ENCODE measurements at regions not wholly inside any gene's neighbourhood (a gene's known extent, or its start where the extent isn't known, plus 50 kb on each side); places are given as distances from the start of the nearest gene placed in this dataset.

GRCh38 chr5:29239606-29240005 is 1953.9 kb upstream of the CDH6 start:
- H3K9me3 ChIP-seq (ENCODE audit: control insufficient read depth, insufficient read depth, low read length), result no peaks in the 10 kb centered on the region
- no CpG with 5 or more reads among the region's 4 CpGs for WGBS (ENCODE audit: insufficient coverage)
- no peak overlapping the region for H3K27ac ChIP-seq (ENCODE audit: low read depth, low read length)
- no peaks in the 10 kb centered on the region for H3K27me3 ChIP-seq (ENCODE audit: control insufficient read depth, insufficient read depth, low read length)
- no peaks in the 10 kb centered on the region for H3K36me3 ChIP-seq (ENCODE audit: control insufficient read depth, insufficient read depth, low read length)
- H3K4me3 ChIP-seq (ENCODE audit: low read depth, low read length), result no peak overlapping the region
- DNase-seq (ENCODE audit: low read depth in 4 of 6, low spot score in 6 of 6), result no peak
- no peaks in the 10 kb centered on the region for H3K4me1 ChIP-seq (ENCODE audit: control insufficient read depth, insufficient read depth, low read length)

- Histone ChIP-seq H3K27ac (ENCODE audit: low read depth, low read length) (no peak overlapping the region), H3K4me3 (ENCODE audit: low read depth, low read length) (no peak overlapping the region), H3K4me1 (ENCODE audit: control insufficient read depth, insufficient read depth, low read length) (no peaks in the 10 kb centered on the region), H3K27me3 (ENCODE audit: control insufficient read depth, insufficient read depth, low read length) (no peaks in the 10 kb centered on the region), H3K9me3 (ENCODE audit: control insufficient read depth, insufficient read depth, low read length) (no peaks in the 10 kb centered on the region), H3K36me3 (ENCODE audit: control insufficient read depth, insufficient read depth, low read length) (no peaks in the 10 kb centered on the region)
- DNase-seq (ENCODE audit: low read depth in 4 of 6, low spot score in 6 of 6), result no peak
- WGBS (ENCODE audit: insufficient coverage), result no CpG with 5 or more reads among the region's 1 CpG
Observed at GRCh38 chr5:29238115-29238514, 1955.4 kb upstream of the CDH6 start.

- no CpG with 5 or more reads among the region's 1 CpG for WGBS (ENCODE audit: insufficient coverage)
- Histone ChIP-seq H3K27ac (ENCODE audit: low read depth, low read length) (no peak overlapping the region), H3K9me3 (ENCODE audit: control insufficient read depth, insufficient read depth, low read length) (no peaks in the 10 kb centered on the region), H3K4me3 (ENCODE audit: low read depth, low read length) (no peak overlapping the region), H3K27me3 (ENCODE audit: control insufficient read depth, insufficient read depth, low read length) (no peaks in the 10 kb centered on the region), H3K36me3 (ENCODE audit: control insufficient read depth, insufficient read depth, low read length) (no peaks in the 10 kb centered on the region), H3K4me1 (ENCODE audit: control insufficient read depth, insufficient read depth, low read length) (no peaks in the 10 kb centered on the region)
- DNase-seq (ENCODE audit: low read depth in 4 of 6, low spot score in 6 of 6), result no peak
Observed at GRCh38 chr5:29231154-29231553, 1962.3 kb upstream of the CDH6 start.

- no CpG with 5 or more reads among the region's 3 CpGs for WGBS (ENCODE audit: insufficient coverage)
- peak in 1 of 6 donors; percentile 61 for DNase-seq (ENCODE audit: low read depth in 4 of 6, low spot score in 6 of 6)
- no peaks in the 10 kb centered on the region for H3K27me3 ChIP-seq (ENCODE audit: control insufficient read depth, insufficient read depth, low read length)
- no peaks in the 10 kb centered on the region for H3K9me3 ChIP-seq (ENCODE audit: control insufficient read depth, insufficient read depth, low read length)
- no peaks in the 10 kb centered on the region for H3K4me1 ChIP-seq (ENCODE audit: control insufficient read depth, insufficient read depth, low read length)
- H3K4me3 ChIP-seq (ENCODE audit: low read depth, low read length), result no peak overlapping the region
- H3K27ac ChIP-seq (ENCODE audit: low read depth, low read length), result no peak overlapping the region
- H3K36me3 ChIP-seq (ENCODE audit: control insufficient read depth, insufficient read depth, low read length), result no peaks in the 10 kb centered on the region
Observed at GRCh38 chr5:29230591-29230990, 1962.9 kb upstream of the CDH6 start.

DNA sequence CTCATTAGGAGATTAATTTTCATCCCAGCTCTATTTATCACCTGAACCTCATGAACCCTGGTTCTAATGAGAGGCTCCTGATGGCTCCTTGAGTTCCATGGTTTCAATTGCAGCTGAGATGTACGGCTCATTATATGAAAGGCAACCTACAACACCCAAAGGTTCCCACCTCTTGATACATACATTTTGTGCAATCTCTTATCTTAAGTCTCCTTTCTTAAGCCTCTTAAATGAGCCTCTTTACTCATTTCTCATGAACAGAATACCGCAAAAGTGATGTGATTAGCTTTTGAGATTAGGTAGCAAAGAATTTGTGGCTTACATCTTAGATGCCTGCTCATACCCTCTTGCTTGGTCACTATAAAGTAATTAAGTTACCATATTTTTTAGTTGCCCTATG is 1964.0 kb upstream of the CDH6 start:
- Histone ChIP-seq H3K27me3 (ENCODE audit: control insufficient read depth, insufficient read depth, low read length) (no peaks in the 10 kb centered on the region), H3K9me3 (ENCODE audit: control insufficient read depth, insufficient read depth, low read length) (no peaks in the 10 kb centered on the region), H3K27ac (ENCODE audit: low read depth, low read length) (no peak overlapping the region), H3K36me3 (ENCODE audit: control insufficient read depth, insufficient read depth, low read length) (no peaks in the 10 kb centered on the region), H3K4me3 (ENCODE audit: low read depth, low read length) (no peak overlapping the region), H3K4me1 (ENCODE audit: control insufficient read depth, insufficient read depth, low read length) (no peaks in the 10 kb centered on the region)
- WGBS (ENCODE audit: insufficient coverage), result 100% methylated on average over 1 of the region's 2 CpGs
- DNase-seq (ENCODE audit: low read depth in 4 of 6, low spot score in 6 of 6), result no peak

DNA sequence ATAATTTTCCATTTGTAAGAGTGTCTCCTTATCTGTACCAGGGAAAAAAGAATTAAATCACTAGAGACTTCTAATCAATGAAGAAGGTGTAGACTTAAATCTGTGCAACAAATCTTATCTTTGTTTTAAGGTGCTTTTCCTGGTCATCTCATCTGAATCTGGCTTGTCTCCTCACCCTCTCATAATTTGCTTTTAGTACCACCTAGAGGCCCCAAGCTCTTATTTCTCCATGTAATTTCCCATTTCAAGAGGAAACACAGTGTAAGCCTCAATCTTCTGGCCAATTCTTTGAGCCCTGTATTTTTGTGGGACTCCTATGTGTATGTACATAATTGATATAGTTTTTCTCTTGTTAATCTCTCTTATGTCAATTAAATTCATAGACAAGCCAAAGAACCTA is 1975.3 kb upstream of the CDH6 start:
- no peaks in the 10 kb centered on the region for H3K9me3 ChIP-seq (ENCODE audit: control insufficient read depth, insufficient read depth, low read length)
- H3K27ac ChIP-seq (ENCODE audit: low read depth, low read length), result no peak overlapping the region
- no peaks in the 10 kb centered on the region for H3K4me1 ChIP-seq (ENCODE audit: control insufficient read depth, insufficient read depth, low read length)
- no peaks in the 10 kb centered on the region for H3K36me3 ChIP-seq (ENCODE audit: control insufficient read depth, insufficient read depth, low read length)
- no peak for DNase-seq (ENCODE audit: low read depth in 4 of 6, low spot score in 6 of 6)
- H3K27me3 ChIP-seq (ENCODE audit: control insufficient read depth, insufficient read depth, low read length), result no peaks in the 10 kb centered on the region
- no peak overlapping the region for H3K4me3 ChIP-seq (ENCODE audit: low read depth, low read length)

DNA sequence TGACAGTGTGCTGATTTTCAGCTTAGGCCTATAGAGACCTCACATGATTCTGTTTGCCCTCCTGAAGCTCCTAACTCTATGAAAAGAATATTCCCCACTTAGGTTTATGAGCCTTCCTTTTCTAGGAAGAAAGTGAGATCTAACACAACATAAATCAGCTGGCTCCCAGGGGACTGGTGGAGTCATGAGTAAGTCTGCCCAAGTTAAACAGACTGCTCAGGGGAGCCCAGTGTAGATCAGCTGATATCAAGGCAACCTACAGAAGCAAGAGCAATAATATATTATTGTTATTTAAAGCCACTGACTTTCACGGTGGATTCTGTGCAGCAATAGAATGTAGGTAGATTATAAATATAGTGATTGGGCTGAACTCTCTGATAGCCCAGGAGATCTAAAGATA is 1978.6 kb upstream of the CDH6 start:
- no peak for DNase-seq (ENCODE audit: low read depth in 4 of 6, low spot score in 6 of 6)
- Histone ChIP-seq H3K27ac (ENCODE audit: low read depth, low read length) (no peak overlapping the region), H3K36me3 (ENCODE audit: control insufficient read depth, insufficient read depth, low read length) (no peaks in the 10 kb centered on the region), H3K27me3 (ENCODE audit: control insufficient read depth, insufficient read depth, low read length) (no peaks in the 10 kb centered on the region), H3K4me3 (ENCODE audit: low read depth, low read length) (no peak overlapping the region), H3K9me3 (ENCODE audit: control insufficient read depth, insufficient read depth, low read length) (no peaks in the 10 kb centered on the region), H3K4me1 (ENCODE audit: control insufficient read depth, insufficient read depth, low read length) (no peaks in the 10 kb centered on the region)
- WGBS (ENCODE audit: insufficient coverage), result no CpG with 5 or more reads among the region's 1 CpG

- Histone ChIP-seq H3K27ac (ENCODE audit: low read depth, low read length) (no peak overlapping the region), H3K4me3 (ENCODE audit: low read depth, low read length) (no peak overlapping the region), H3K36me3 (ENCODE audit: control insufficient read depth, insufficient read depth, low read length) (no peaks in the 10 kb centered on the region), H3K27me3 (ENCODE audit: control insufficient read depth, insufficient read depth, low read length) (no peaks in the 10 kb centered on the region), H3K9me3 (ENCODE audit: control insufficient read depth, insufficient read depth, low read length) (no peaks in the 10 kb centered on the region), H3K4me1 (ENCODE audit: control insufficient read depth, insufficient read depth, low read length) (no peaks in the 10 kb centered on the region)
- DNase-seq (ENCODE audit: low read depth in 4 of 6, low spot score in 6 of 6), result no peak
- WGBS (ENCODE audit: insufficient coverage), result 100% methylated on average over 3 of the region's 3 CpGs
Observed at GRCh38 chr5:29213475-29213874, 1980.0 kb upstream of the CDH6 start.

DNA sequence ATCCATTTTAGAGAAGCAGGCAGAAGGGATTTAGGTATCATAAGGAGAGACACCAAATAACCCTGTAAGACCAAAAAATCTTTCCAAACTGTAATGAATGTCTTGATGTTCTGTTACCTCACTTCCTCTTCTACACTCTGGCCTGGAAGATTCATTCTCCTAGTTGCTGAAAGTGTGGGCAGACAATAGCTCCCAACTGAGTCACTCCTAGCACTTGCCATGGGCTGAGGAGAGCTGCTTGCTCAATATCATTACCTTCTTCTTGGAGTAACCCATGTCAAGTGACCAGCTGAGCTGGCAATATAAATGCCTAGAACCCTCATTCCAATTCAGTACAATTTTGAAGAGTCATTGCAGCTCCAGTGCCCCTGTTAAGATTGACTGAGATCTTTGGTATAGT is 1985.5 kb upstream of the CDH6 start:
- no peaks in the 10 kb centered on the region for H3K36me3 ChIP-seq (ENCODE audit: control insufficient read depth, insufficient read depth, low read length)
- DNase-seq (ENCODE audit: low read depth in 4 of 6, low spot score in 6 of 6), result no peak
- no peaks in the 10 kb centered on the region for H3K27me3 ChIP-seq (ENCODE audit: control insufficient read depth, insufficient read depth, low read length)
- no peaks in the 10 kb centered on the region for H3K4me1 ChIP-seq (ENCODE audit: control insufficient read depth, insufficient read depth, low read length)
- H3K4me3 ChIP-seq (ENCODE audit: low read depth, low read length), result no peak overlapping the region
- H3K9me3 ChIP-seq (ENCODE audit: control insufficient read depth, insufficient read depth, low read length), result no peaks in the 10 kb centered on the region
- H3K27ac ChIP-seq (ENCODE audit: low read depth, low read length), result no peak overlapping the region

DNA sequence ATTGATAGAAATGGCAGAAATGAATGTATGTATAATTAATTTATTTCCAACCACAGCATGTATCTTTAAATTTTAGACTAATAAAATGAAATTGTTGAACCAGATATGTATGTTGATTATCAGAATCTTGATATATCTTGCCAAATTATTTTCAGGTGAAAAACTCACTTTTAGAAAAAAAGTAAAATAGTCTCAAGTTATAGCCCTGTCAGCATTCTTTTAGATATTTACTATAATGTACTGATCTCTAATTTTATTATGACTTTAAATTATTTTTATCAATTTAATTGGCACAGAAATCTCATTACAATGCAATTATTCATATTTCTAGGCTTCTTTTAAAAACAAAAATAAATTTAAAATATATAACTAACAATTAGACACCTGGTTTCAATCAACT is 1990.4 kb upstream of the CDH6 start:
- Histone ChIP-seq H3K4me3 (ENCODE audit: low read depth, low read length) (no peak overlapping the region), H3K36me3 (ENCODE audit: control insufficient read depth, insufficient read depth, low read length) (no peaks in the 10 kb centered on the region), H3K27me3 (ENCODE audit: control insufficient read depth, insufficient read depth, low read length) (no peaks in the 10 kb centered on the region), H3K4me1 (ENCODE audit: control insufficient read depth, insufficient read depth, low read length) (no peaks in the 10 kb centered on the region), H3K27ac (ENCODE audit: low read depth, low read length) (no peak overlapping the region), H3K9me3 (ENCODE audit: control insufficient read depth, insufficient read depth, low read length) (no peaks in the 10 kb centered on the region)
- no peak for DNase-seq (ENCODE audit: low read depth in 4 of 6, low spot score in 6 of 6)

All from spinal cord (tissue), 9 donors.